ENCODE measurements at regions not wholly inside any gene's neighbourhood (a gene's known extent, or its start where the extent isn't known, plus 50 kb on each side); places are given as distances from the start of the nearest gene placed in this dataset.
A peak's percentile ranks its signal among the peaks of the same experiment; 100 is the strongest.
"Not testable (repeated sequence)": the region's sequence is repeated elsewhere in the genome, so short reads cannot be mapped to it uniquely, and the experiment has no call there.

- no peaks in the 10 kb centered on the region for H3K27me3 ChIP-seq
- H3K4me1 ChIP-seq = no peaks in the 10 kb centered on the region
- no peak for DNase-seq
- H3K9me3 ChIP-seq = peaks cover 0 to 10% (median 0%) of the 10 kb centered on the region in 4 donors
- TF ChIP-seq POLR2A (IDR thresholded peaks at IDR 0.05) = no peak
- no peak for TF ChIP-seq EP300 (IDR thresholded peaks at IDR 0.05)
- no peak for TF ChIP-seq POLR2AphosphoS5 (IDR thresholded peaks at IDR 0.05)
- TF ChIP-seq, protein P1, sequence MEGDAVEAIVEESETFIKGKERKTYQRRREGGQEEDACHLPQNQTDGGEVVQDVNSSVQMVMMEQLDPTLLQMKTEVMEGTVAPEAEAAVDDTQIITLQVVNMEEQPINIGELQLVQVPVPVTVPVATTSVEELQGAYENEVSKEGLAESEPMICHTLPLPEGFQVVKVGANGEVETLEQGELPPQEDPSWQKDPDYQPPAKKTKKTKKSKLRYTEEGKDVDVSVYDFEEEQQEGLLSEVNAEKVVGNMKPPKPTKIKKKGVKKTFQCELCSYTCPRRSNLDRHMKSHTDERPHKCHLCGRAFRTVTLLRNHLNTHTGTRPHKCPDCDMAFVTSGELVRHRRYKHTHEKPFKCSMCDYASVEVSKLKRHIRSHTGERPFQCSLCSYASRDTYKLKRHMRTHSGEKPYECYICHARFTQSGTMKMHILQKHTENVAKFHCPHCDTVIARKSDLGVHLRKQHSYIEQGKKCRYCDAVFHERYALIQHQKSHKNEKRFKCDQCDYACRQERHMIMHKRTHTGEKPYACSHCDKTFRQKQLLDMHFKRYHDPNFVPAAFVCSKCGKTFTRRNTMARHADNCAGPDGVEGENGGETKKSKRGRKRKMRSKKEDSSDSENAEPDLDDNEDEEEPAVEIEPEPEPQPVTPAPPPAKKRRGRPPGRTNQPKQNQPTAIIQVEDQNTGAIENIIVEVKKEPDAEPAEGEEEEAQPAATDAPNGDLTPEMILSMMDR (IDR thresholded peaks at IDR 0.05) = no peak
- H3K36me3 ChIP-seq = no peaks in the 10 kb centered on the region
- intact Hi-C loops (cut with DNase I; ENCODE audit: low total_unique reads) = no loop called here
- WGBS, 5 donors = 74 to 82% (median 78%) methylated on average over 5 of the region's 5 CpGs
- no peak overlapping the region for H3K27ac ChIP-seq
- H3K4me3 ChIP-seq = no peak overlapping the region
Observed at GRCh38 chr12:126040307-126040706, 975.1 kb downstream of the AACS start.

DNA sequence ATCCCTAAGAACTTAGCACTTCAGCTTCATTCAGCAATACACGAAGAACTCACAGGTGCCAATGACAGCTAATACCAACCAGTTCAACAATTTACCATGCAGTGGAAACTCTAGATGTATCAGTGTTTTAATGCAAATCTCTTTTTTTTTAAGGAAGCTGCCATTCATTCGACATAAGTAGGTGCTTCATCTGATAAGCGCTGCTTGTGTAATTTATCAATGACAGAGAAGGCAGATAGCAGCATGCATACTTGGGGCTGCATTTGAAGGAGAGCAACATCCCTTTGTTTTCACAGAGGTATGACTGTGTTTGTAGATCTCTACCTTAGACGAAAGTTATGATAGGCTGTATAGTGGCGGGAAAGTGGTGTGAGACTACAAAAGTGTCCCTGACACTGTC lies 977.1 kb downstream of the AACS start:
- TF ChIP-seq POLR2A (IDR thresholded peaks at IDR 0.05) (no peak), EP300 (IDR thresholded peaks at IDR 0.05) (no peak)
- WGBS, 5 donors = 56 to 70% (median 60%) methylated on average over 5 of the region's 5 CpGs
- peaks cover 0 to 10% (median 2%) of the 10 kb centered on the region in 4 donors for H3K9me3 ChIP-seq

GRCh38 chr12:126049501-126049900 lies 984.3 kb downstream of the AACS start:
- H3K9me3 ChIP-seq; H3K4me1 ChIP-seq; intact Hi-C loops (cut with DNase I; ENCODE audit: low total_unique reads); H3K4me3 ChIP-seq; H3K27me3 ChIP-seq; H3K36me3 ChIP-seq; H3K27ac ChIP-seq; DNase-seq: not testable (repeated sequence)
- WGBS, 5 donors = 48 to 67% (median 59%) methylated on average over 5 of the region's 5 CpGs

More for the DNA sequence above, 977.1 kb downstream of the AACS start:
- H3K36me3 ChIP-seq = no peaks in the 10 kb centered on the region
- no peaks in the 10 kb centered on the region for H3K4me1 ChIP-seq
- DNase-seq = no peak
- H3K27me3 ChIP-seq = no peaks in the 10 kb centered on the region
- no peak overlapping the region for H3K27ac ChIP-seq
- intact Hi-C loops (cut with DNase I; ENCODE audit: low total_unique reads) = no loop called here
- H3K4me3 ChIP-seq = no peak overlapping the region

GRCh38 chr12:126051611-126052107 lies 986.4 kb downstream of the AACS start:
- no peak overlapping the region for H3K4me3 ChIP-seq
- no peaks in the 10 kb centered on the region for H3K27me3 ChIP-seq
- H3K4me1 ChIP-seq = no peaks in the 10 kb centered on the region
- DNase-seq = peak in 1 of 2 donors; percentile 18
- no peaks in the 10 kb centered on the region for H3K36me3 ChIP-seq
- H3K27ac ChIP-seq = no peak overlapping the region
- no peaks in the 10 kb centered on the region for H3K9me3 ChIP-seq
- intact Hi-C loops (cut with DNase I; ENCODE audit: low total_unique reads) = no loop called here
- WGBS, 5 donors = 46 to 60% (median 56%) methylated on average over 6 of the region's 6 CpGs
- no peak for TF ChIP-seq POLR2AphosphoS5 (IDR thresholded peaks at IDR 0.05)
- TF ChIP-seq POLR2A (IDR thresholded peaks at IDR 0.05) = no peak
- no peak for TF ChIP-seq EP300 (IDR thresholded peaks at IDR 0.05)
- TF ChIP-seq, protein P1 (IDR thresholded peaks at IDR 0.05) = no peak

DNA sequence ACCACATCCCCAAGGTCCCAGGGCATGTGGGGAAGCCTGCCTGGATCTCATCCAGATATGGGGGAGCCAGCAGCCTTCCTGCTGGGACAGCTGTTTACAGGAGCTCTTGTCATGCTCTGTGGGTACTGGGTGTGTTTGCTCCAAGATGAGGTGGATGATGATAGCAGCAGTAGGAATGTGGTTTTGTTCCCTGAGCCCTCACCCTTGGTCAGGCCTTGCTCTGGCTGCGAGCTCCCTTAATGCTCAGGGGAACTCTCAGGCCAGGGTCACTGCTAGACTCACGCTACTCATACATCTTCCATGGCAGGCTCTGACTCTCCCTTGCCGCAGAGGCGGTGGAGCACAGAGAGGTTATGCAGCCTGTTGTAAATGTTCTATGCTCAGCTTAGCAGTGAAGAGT lies 990.3 kb downstream of the AACS start:
- H3K36me3 ChIP-seq = no peaks in the 10 kb centered on the region
- H3K4me1 ChIP-seq = no peaks in the 10 kb centered on the region
- no peak overlapping the region for H3K27ac ChIP-seq
- H3K9me3 ChIP-seq = no peaks in the 10 kb centered on the region
- intact Hi-C loops (cut with DNase I; ENCODE audit: low total_unique reads) = no loop called here
- no peak overlapping the region for H3K4me3 ChIP-seq
- DNase-seq = no peak
- TF ChIP-seq POLR2A (IDR thresholded peaks at IDR 0.05) (no peak), POLR2AphosphoS5 (IDR thresholded peaks at IDR 0.05) (no peak)
- WGBS, 5 donors = 67 to 89% (median 73%) methylated on average over 4 of the region's 4 CpGs
- no peaks in the 10 kb centered on the region for H3K27me3 ChIP-seq

DNA sequence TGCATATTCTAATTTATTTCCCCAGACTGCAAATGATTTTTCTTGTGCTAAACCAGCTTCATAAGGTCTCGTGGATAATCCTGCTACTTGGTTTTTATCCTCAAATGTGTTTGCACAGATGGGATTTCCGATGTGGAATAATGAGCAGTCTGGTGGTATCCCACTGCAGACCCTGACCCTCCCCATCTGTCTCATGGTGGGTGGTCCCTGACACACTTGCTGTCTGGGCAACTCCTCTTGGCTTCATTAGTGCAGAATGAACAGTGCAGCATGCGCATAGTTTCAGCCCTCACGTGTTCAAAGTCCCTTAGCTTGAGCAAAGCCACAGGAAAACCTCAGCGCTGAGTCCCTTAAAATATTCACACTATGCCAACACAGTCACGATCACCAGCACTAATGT lies 996.5 kb downstream of the AACS start:
- Histone ChIP-seq H3K9me3 (peaks cover 0 to 6% (median 2%) of the 10 kb centered on the region in 4 donors), H3K27me3 (no peaks in the 10 kb centered on the region), H3K27ac (no peak overlapping the region), H3K36me3 (no peaks in the 10 kb centered on the region), H3K4me1 (no peaks in the 10 kb centered on the region), H3K4me3 (no peak overlapping the region)
- DNase-seq = no peak
- TF ChIP-seq POLR2AphosphoS5 (IDR thresholded peaks at IDR 0.05) (no peak), EP300 (IDR thresholded peaks at IDR 0.05) (no peak), POLR2A (IDR thresholded peaks at IDR 0.05) (no peak)
- TF ChIP-seq, protein P1 (IDR thresholded peaks at IDR 0.05) = no peak
- WGBS, 5 donors = 48 to 70% (median 66%) methylated on average over 6 of the region's 6 CpGs
- intact Hi-C loops (cut with DNase I; ENCODE audit: low total_unique reads) = no loop called here

Measured in stomach (tissue), 8 donors.